HepG2 (cell line): ENCODE measurements at regions not wholly inside any gene's neighbourhood (a gene's known extent, or its start where the extent isn't known, plus 50 kb on each side); places are given as distances from the start of the nearest gene placed in this dataset.

Source experiments
- ATAC-seq: fragments of 200-7000 bp; cut with Tn5 transposase; 3 replicates; pipeline ENCODE4 v1.9.1; 2020; ENCODE audit warnings: mild to moderate bottlenecking, moderate library complexity
- BruUV-seq: library from RNA; stranded (reverse); fragments of 400-500 nt; replicated peaks from 2 replicates; lab custom pipeline; 2021; lab: Mats Ljungman, UMichigan
- CTCF ChIA-PET: fragments of 300-600 bp; formaldehyde crosslinking; extraction: SDS; loops from one replicate; lab custom pipeline; 2021; ENCODE audit warnings: low total read pairs, inconsistent platforms, low intra/inter-chr PET ratio; lab: Yijun Ruan, JAX
- POLR2A ChIA-PET: fragments of 350-600 bp; sonication (Branson Sonifier 250); formaldehyde crosslinking; loops from one replicate; lab custom pipeline; 2020; ENCODE audit warnings: antibody characterized with exemption, inconsistent platforms; lab: Yijun Ruan, JAX
- DNase-seq: peaks from one replicate; pipeline ENCODE4 v3.0.0-alpha.2; 2015; ENCODE audit warnings: low spot score
- FAIRE-seq: peaks from 3 replicates; lab custom pipeline; 2011; peaks lifted over from hg19 to GRCh38; lab: Jason Lieb, UNC
- H2AFZ ChIP-seq: one replicate; pipeline ENCODE4 v1.6.1; 2011; ENCODE audit warnings: low read length, inconsistent platforms
- H3K27ac ChIP-seq: fragments of 300-600 bp; 3 replicates; pipeline ENCODE4 v1.8.0; 2011; ENCODE audit warnings: mixed run types, mild to moderate bottlenecking, mixed read lengths, low read length, inconsistent platforms; ENCODE audit not compliant: insufficient read depth; ENCODE audit errors: extremely low read length
- H3K27me3 ChIP-seq, 2 experiments: fragments of 200-600 bp in 1 of 2; 2 replicates in 1 of 2; 3 replicates in 1 of 2; pipeline versions ENCODE4 v1.6.0 to v1.8.0; 2011; ENCODE audit warnings: low read length in 2 of 2, mild to moderate bottlenecking in 2 of 2, moderate library complexity in 2 of 2, inconsistent platforms in 1 of 2; ENCODE audit not compliant: insufficient read depth in 2 of 2, control insufficient read depth in 1 of 2
- H3K36me3 ChIP-seq, 2 experiments: fragments of 200-600 bp in 1 of 2; replicated peaks in 1 of 2; 2 replicates in 1 of 2; 3 replicates in 1 of 2; pipeline versions ENCODE4 v1.5.1 to v1.8.0; 2011; ENCODE audit warnings: low read length in 2 of 2, inconsistent platforms in 1 of 2; ENCODE audit not compliant: insufficient read depth in 2 of 2, control insufficient read depth in 1 of 2
- H3K4me1 ChIP-seq: 2 replicates; pipeline ENCODE4 v1.5.1; 2012; ENCODE audit warnings: low read length, inconsistent platforms; ENCODE audit not compliant: insufficient read depth
- H3K4me2 ChIP-seq: 2 replicates; pipeline ENCODE4 v1.6.0; 2011; ENCODE audit warnings: low read depth, low read length, inconsistent platforms
- H3K4me3 ChIP-seq, 3 experiments: fragments of 200-600 bp in 1 of 3; sonication (generic), shearing (Covaris generic) in 1 of 3; replicated peaks in 1 of 3; 2 replicates each; pipeline ENCODE4 v1.5.1; 2011 to 2016; ENCODE audit warnings: low read length in 3 of 3, inconsistent platforms in 2 of 3, low read depth in 2 of 3, mild to moderate bottlenecking in 2 of 3, control low read depth in 1 of 3, mixed read lengths in 1 of 3; ENCODE audit not compliant: insufficient read depth in 1 of 3
- H3K79me2 ChIP-seq: one replicate; pipeline ENCODE4 v1.6.1; 2011; ENCODE audit warnings: low read length, inconsistent platforms; ENCODE audit not compliant: insufficient read depth
- H3K9ac ChIP-seq: 2 replicates; pipeline ENCODE4 v1.6.0; 2011; ENCODE audit warnings: mild to moderate bottlenecking, low read depth, low read length, inconsistent platforms; ENCODE audit not compliant: insufficient read depth
- H3K9me3 ChIP-seq: 2 replicates; pipeline ENCODE4 v1.5.1; 2012; ENCODE audit warnings: mild to moderate bottlenecking, low read length
- H4K20me1 ChIP-seq: 2 replicates; pipeline ENCODE4 v1.6.0; 2011; ENCODE audit warnings: inconsistent platforms, mild to moderate bottlenecking, low read length, moderate library complexity; ENCODE audit not compliant: insufficient read depth
- GATAD2A ChIP-seq: IDR thresholded peaks from 2 replicates; pipeline ENCODE4 v1.6.1; 2016
- SMAD1 ChIP-seq: sonication (generic); formaldehyde crosslinking; IDR thresholded peaks from 2 replicates; pipeline ENCODE4 v1.4.0; 2020; ENCODE audit warnings: missing genetic modification reagents, low read depth, mild to moderate bottlenecking, borderline replicate concordance
- SPEN ChIP-seq: sonication (generic); formaldehyde crosslinking; IDR thresholded peaks from 2 replicates; pipeline ENCODE4 v1.5.1; 2020; ENCODE audit warnings: low read depth, mild to moderate bottlenecking, missing genetic modification reagents
- SRF ChIP-seq: IDR thresholded peaks from 2 replicates; pipeline ENCODE4 v1.6.1; 2011; ENCODE audit warnings: mild to moderate bottlenecking, low read depth, low read length, moderate library complexity
- TBX3 ChIP-seq: fragments of 450-650 bp; IDR thresholded peaks from 2 replicates; pipeline ENCODE4 v1.6.1; 2017; ENCODE audit warnings: antibody characterized with exemption, mild to moderate bottlenecking, inconsistent platforms, borderline replicate concordance
- whole genome bisulfite sequencing: methylation state at CpG from one replicate; pipeline ENCODE4 v1.1.6; 2017; ENCODE audit warnings: low lambda C conversion rate; 5-methylcytosine and 5-hydroxymethylcytosine counted together
- in situ Hi-C: cut with HindIII; loops from 2 replicates; pipeline ENCODE4 v1.10.0; 2017; ENCODE audit warnings: low pct_unique_long_range_greater_than_20kb; ENCODE audit not compliant: extremely low pct_ligation_motif_present
- intact Hi-C: fragments of 100-400 bp; cut with micrococcal nuclease; formaldehyde crosslinking; loops from one replicate; pipeline ENCODE4 v1.10.0; 2022; ENCODE audit not compliant: unreplicated experiment
- TF ChIP-seq, protein P1 (sequence below): sonication (generic); formaldehyde crosslinking; conservative IDR thresholded peaks from 2 replicates; pipeline ENCODE4 v1.4.0; 2020; ENCODE audit warnings: missing genetic modification reagents
- TF ChIP-seq, protein P2 (sequence below): sonication (generic); formaldehyde crosslinking; conservative IDR thresholded peaks from 2 replicates; pipeline ENCODE4 v1.4.0; 2020; ENCODE audit warnings: missing genetic modification reagents

DNA sequence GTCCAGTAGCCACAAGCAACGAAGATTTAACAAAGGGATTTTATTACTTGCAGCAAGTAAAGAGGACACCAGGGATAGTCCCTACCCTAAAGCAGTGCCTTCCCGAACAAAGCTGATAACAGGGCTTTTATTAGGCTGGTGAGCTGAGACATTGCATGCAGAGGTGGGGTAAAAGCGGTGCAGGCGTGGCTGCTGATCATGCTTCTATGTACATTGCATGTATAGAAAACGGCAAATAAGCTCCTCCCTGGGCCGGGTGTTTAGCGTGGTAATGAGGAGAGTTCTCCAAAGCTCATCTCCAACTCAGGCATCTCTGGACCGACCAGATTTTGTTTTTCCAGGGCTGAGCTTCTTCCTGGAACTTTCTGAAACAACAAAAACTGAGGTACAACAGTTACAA, 83.5 kb upstream of the CDH4 start:
- TF ChIP-seq TBX3: no peak
- TF ChIP-seq GATAD2A (CRISPR knock-in tag): no peak
- TF ChIP-seq, protein P1, sequence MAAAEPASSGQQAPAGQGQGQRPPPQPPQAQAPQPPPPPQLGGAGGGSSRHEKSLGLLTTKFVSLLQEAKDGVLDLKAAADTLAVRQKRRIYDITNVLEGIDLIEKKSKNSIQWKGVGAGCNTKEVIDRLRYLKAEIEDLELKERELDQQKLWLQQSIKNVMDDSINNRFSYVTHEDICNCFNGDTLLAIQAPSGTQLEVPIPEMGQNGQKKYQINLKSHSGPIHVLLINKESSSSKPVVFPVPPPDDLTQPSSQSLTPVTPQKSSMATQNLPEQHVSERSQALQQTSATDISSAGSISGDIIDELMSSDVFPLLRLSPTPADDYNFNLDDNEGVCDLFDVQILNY (CRISPR knock-in tag): no peak
- no peak for TF ChIP-seq SMAD1 (CRISPR knock-in tag)
- TF ChIP-seq SRF: no peak
- TF ChIP-seq, protein P2, sequence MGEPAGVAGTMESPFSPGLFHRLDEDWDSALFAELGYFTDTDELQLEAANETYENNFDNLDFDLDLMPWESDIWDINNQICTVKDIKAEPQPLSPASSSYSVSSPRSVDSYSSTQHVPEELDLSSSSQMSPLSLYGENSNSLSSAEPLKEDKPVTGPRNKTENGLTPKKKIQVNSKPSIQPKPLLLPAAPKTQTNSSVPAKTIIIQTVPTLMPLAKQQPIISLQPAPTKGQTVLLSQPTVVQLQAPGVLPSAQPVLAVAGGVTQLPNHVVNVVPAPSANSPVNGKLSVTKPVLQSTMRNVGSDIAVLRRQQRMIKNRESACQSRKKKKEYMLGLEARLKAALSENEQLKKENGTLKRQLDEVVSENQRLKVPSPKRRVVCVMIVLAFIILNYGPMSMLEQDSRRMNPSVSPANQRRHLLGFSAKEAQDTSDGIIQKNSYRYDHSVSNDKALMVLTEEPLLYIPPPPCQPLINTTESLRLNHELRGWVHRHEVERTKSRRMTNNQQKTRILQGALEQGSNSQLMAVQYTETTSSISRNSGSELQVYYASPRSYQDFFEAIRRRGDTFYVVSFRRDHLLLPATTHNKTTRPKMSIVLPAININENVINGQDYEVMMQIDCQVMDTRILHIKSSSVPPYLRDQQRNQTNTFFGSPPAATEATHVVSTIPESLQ: no peak
- TF ChIP-seq SPEN (CRISPR knock-in tag): no peak
- DNase-seq (no peak), FAIRE-seq (no peak), ATAC-seq (no peak)
- Histone ChIP-seq H3K9me3 (peaks cover 8% of the 10 kb centered on the region), H3K4me1 (no peaks in the 10 kb centered on the region), H4K20me1 (no peaks in the 10 kb centered on the region), H3K36me3 (no peaks in the 10 kb centered on the region), H3K79me2 (no peaks in the 10 kb centered on the region), H3K27me3 (no peaks in the 10 kb centered on the region; a peak in 1 of 5 replicates), H3K27ac (no peak overlapping the region), H3K4me2 (no peak overlapping the region), H3K9ac (no peak overlapping the region), H2AFZ (no peak overlapping the region), H3K4me3 (no peak overlapping the region)
- intact Hi-C loops: no loop called here
- BruUV-seq: no TSS peak
- in situ Hi-C loops: no loop called here
- CTCF ChIA-PET: no interaction called here
- 2% methylated on average over 8 of the region's 8 CpGs for WGBS
- POLR2A ChIA-PET: no interaction called here
